HG03469 (cell line): ENCODE measurements at regions not wholly inside any gene's neighbourhood (a gene's known extent, or its start where the extent isn't known, plus 50 kb on each side); places are given as distances from the start of the nearest gene placed in this dataset.

ENCODE experiments used
- ATAC-seq: cut with Tn5 transposase; IDR thresholded peaks from one replicate; pipeline ENCODE4 v1.9.1; 2021; ENCODE audit warnings: mild to moderate bottlenecking, moderate library complexity, moderate number of reproducible peaks; ENCODE audit not compliant: unreplicated experiment

- ATAC-seq: no peak
These were observed 133.9 kb upstream of the FUT8 start for GRCh38 chr14:65278589-65278988.

GRCh38 chr14:65279510-65279909 is 133.0 kb upstream of the FUT8 start:
- ATAC-seq: no peak

- ATAC-seq: no peak
These were observed 132.6 kb upstream of the FUT8 start for GRCh38 chr14:65279958-65280357.

- ATAC-seq: no peak
These were observed 131.9 kb upstream of the FUT8 start for GRCh38 chr14:65280653-65281052.

DNA sequence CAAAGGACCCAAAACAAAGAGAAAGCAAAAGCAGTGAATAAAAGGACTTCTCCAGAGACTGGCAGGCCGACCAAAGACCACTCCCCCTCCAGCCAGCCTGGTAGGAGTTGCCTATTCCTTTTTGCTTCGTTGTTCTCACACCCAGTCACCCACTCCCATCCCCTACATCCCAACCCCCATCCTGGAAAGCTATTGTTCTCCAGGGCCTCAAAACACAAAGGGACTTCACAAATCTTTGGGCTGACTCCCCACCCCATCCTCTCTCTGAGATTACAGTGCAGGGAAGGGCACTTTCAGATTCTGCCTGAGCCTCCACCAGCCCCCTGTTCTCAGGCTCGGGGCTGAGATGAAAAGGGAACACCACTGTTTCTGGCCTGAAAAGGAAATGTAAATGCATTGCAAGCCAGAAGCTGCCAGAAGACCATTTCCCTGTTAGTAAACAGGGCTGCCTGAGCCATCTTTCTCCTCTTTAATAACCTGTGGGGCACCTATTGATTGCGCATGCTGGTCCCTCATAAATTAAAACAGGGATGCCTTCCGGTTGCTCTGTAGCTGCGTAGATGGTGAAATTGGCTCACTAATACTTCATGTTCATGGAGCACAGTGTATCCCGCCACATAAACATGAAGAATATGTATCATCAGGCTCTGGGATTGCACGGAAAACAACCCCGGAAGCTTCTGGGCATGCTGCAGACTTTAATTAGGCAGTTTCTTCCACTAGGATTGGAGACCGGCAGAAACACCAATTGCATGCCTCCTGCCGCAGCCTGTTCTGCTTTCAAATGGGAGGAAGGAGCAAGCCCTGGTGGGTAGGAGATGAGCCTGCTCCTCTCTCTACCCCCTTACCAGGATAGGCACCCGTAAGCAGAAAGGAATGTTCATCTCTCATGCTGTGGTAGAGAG is 130.3 kb upstream of the FUT8 start:
- no peak for ATAC-seq

GRCh38 chr14:65282896-65283253 is 129.7 kb upstream of the FUT8 start:
- no peak for ATAC-seq

- no peak for ATAC-seq
These were observed 126.1 kb upstream of the FUT8 start for GRCh38 chr14:65286443-65286842.

DNA sequence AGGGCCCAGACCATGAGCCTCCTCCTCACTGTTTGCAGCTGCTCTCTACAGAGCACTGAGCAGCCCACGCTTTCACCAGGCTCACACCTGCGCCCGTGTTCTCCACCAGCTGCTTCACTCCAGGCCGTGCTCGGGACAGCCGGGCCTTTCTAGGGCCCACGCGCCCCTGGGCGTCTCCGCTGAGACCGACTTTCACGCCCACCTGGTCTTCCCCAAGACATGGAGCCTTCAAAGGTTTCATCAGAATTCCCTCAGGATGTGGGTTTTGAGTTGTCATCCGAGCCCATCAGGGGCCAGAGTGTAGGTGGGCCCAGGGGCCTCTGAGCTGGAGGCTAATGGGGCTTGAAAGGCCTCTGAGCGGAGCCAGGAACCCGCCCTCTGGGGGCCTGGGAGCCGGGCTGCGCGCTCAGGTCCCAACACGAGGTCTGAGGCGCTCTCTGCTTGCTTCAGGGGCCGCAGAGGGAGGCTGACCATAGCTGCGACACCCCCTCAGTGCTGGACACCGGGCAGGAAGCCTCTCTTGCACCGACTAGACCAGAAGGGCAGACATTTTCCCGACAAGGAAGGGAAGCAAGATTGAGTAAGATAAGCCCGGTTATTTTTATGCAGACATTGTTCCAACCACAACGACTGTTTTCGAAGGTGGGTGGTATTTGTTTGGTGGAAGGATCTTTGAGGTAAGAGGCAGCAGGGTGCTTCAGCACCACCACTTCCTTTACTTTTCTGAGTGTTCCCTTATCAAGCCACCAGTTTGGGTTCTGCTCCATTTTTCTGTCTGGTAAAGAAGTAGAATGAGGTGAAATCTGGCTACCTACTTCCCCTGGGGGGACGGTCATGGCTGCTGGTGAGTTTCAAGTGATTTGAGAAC is 125.0 kb upstream of the FUT8 start:
- ATAC-seq: peak; percentile 28

- no peak for ATAC-seq
These were observed 121.7 kb upstream of the FUT8 start for GRCh38 chr14:65290830-65291229.

- no peak for ATAC-seq
These were observed 121.0 kb upstream of the FUT8 start for GRCh38 chr14:65291531-65291930.

GRCh38 chr14:65294816-65295215 is 117.7 kb upstream of the FUT8 start:
- ATAC-seq: no peak

- no peak for ATAC-seq
These were observed 116.1 kb upstream of the FUT8 start for GRCh38 chr14:65296402-65296801.

GRCh38 chr14:65296876-65297275 is 115.7 kb upstream of the FUT8 start:
- ATAC-seq: no peak

DNA sequence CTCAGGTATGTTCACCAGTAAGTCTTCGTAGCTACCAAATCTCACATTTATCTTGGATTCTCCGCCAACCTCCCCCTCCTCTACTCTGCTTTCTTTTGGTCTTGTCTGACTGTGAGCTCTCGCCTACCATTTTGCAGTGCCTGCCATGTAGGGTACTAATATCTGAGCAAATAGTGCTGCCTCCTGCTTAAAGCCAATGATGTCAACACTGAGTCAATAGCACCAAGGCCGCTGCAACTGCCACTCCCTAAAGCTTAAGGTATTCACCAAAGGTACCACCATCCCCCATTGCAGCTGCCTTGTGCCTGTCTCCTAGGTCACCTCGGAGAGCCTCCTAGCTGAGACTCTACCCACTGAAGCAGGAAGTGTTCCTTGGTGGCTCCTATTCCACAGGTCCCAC is 114.8 kb upstream of the FUT8 start:
- ATAC-seq: no peak

DNA sequence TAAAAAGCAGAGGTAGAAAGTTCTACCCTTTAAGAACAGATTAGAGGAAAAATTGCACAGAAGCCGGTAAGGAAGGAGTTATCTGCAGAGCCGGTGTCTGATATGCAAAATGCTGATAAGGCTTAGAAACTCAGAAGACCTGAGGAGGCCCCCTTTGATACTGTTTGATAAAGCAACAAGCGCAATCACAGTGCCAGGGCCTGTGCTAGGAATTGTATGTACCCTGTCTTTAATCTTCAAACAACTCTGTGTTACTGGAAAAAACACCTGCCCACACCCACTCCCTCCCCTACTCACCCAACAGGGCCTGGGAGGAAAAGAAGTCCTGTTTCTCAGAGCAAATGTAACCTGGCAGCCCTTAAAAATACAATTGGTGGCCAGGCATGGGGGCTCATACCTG is 112.7 kb upstream of the FUT8 start:
- ATAC-seq: no peak

DNA sequence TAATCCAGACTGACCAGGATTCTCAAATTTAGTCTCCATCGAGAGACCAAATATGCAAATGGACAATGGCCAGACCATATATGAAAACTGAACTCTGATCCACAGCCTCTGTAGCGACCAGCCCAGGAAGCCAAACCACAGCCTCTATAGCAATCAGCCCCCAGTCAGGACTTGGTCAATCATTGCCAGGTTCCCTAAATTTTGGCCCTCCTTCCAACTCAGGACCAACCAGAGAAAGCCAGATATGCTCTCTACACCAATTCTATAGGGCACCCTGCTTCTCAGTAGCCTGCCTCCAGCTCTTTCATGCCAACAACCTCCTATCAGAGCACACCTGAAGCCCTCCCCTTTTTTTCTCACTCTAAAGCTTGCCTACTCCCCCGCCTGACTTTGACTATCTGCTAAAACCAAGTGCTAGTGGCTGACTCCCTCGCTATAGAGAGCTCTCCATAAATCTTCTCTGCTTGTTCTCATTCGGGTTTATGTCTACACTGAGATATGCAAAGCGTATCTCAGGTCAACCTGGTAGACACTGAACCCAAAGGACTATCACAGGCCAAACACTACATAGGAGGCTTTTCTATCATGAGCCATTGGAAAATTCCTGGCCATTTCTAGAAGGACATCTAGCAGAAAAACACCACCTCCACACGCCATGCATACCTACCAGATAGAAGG is 110.5 kb upstream of the FUT8 start:
- peak; percentile 45 for ATAC-seq

- ATAC-seq: peak; percentile 32
These were observed 109.8 kb upstream of the FUT8 start for GRCh38 chr14:65302571-65303189.

DNA sequence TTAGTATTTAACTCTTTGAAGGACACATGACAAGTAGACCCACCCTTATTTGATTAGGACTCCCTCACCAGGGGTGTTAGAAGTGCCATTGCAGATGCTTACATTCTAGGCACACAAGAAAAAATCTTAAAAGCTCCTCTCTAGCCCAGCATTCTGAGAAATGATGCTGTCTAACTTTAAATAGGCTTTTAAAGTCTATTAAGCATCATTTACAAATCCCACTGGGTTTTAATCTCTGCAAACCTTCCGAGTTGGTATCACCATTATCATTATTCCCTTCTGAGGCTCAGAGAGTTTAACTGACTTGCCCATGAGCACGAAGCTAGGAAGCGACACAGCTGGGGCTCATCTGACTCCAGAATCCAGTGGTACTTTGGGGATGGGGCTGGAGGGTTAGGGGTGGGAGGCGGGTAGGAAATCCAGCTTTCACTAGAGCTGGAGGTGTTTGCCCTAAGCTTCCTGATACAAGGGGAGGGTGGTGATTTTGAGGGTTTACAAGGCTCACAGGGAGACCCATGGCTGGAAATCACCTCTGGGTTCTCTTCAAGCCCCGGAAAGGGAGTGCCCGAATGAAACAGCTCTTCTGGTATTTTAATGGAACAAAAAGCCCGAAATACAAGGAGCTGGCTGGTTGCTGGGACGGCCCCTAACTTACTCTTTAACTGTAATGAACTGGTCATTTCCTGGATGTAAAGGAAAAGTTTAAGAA is 109.2 kb upstream of the FUT8 start:
- no peak for ATAC-seq

DNA sequence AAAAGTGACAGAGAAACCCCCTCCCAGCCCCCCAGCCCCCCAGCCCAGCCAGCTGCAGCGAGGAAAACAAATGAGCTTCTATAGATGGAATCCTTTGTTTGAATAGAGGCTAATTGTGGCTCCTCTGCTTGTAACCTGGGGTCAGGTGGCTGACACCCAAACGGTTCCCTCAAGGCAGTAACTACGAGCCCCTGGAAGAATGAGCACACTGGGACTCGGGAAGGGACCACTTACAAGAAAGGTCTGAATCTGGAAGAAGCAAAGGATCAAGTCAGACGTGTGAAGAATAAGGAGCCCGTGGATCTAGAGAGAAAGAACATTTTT is 108.7 kb upstream of the FUT8 start:
- no peak for ATAC-seq

- no peak for ATAC-seq
These were observed 108.3 kb upstream of the FUT8 start for GRCh38 chr14:65304239-65304638.

DNA sequence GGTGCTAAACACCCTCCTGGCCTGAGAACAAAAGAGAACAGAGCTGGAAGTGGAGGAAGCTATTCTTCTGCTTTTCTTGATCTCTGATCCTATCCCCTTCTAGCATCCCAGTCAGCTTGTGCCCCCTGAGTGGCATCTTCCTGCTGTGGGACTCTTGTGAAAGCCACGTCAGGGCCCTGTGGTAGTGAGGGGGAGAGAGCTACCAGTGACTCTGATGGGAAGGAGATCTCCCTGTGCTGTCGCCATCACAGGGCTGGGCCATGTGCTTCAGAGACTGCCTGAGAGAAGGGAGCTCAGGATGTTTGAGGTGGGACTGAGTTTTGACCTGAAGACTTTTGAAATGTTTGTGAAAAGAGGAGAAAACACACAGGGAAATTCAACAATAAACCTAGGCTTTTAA is 107.6 kb upstream of the FUT8 start:
- no peak for ATAC-seq
